RWPE1 (cell line): ENCODE measurements at regions not wholly inside any gene's neighbourhood (a gene's known extent, or its start where the extent isn't known, plus 50 kb on each side); places are given as distances from the start of the nearest gene placed in this dataset.

ENCODE experiments used
- CTCF ChIA-PET: fragments of 350-600 bp; sonication (Branson Sonifier 250); formaldehyde crosslinking; extraction: SDS; loops from one replicate; lab custom pipeline; 2021; lab: Yijun Ruan, JAX
- POLR2A ChIA-PET: fragments of 400-600 bp; formaldehyde crosslinking; extraction: SDS; loops from one replicate; lab custom pipeline; 2020; ENCODE audit warnings: antibody characterized with exemption; ENCODE audit not compliant: low non-redundant PET; lab: Yijun Ruan, JAX
- DNase-seq: peaks from one replicate; pipeline ENCODE4 v3.0.0; 2012; ENCODE audit warnings: low spot score
- H3K27ac ChIP-seq: fragments of 450-650 bp; 2 replicates; pipeline ENCODE4 v1.5.1; 2017
- TF ChIP-seq, protein P1 (sequence below): fragments of 450-650 bp; conservative IDR thresholded peaks from 2 replicates; pipeline ENCODE4 v1.5.1; 2017; ENCODE audit warnings: low read depth, mild to moderate bottlenecking

GRCh38 chr10:105993609-105994008 is 1170.9 kb downstream of the SORCS1 start:
- ChIA-PET POLR2A (no interaction called here), CTCF (no interaction called here)
- DNase-seq, result no peak
- H3K27ac ChIP-seq, result no peak overlapping the region
- TF ChIP-seq, protein P1, sequence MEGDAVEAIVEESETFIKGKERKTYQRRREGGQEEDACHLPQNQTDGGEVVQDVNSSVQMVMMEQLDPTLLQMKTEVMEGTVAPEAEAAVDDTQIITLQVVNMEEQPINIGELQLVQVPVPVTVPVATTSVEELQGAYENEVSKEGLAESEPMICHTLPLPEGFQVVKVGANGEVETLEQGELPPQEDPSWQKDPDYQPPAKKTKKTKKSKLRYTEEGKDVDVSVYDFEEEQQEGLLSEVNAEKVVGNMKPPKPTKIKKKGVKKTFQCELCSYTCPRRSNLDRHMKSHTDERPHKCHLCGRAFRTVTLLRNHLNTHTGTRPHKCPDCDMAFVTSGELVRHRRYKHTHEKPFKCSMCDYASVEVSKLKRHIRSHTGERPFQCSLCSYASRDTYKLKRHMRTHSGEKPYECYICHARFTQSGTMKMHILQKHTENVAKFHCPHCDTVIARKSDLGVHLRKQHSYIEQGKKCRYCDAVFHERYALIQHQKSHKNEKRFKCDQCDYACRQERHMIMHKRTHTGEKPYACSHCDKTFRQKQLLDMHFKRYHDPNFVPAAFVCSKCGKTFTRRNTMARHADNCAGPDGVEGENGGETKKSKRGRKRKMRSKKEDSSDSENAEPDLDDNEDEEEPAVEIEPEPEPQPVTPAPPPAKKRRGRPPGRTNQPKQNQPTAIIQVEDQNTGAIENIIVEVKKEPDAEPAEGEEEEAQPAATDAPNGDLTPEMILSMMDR, result no peak

DNA sequence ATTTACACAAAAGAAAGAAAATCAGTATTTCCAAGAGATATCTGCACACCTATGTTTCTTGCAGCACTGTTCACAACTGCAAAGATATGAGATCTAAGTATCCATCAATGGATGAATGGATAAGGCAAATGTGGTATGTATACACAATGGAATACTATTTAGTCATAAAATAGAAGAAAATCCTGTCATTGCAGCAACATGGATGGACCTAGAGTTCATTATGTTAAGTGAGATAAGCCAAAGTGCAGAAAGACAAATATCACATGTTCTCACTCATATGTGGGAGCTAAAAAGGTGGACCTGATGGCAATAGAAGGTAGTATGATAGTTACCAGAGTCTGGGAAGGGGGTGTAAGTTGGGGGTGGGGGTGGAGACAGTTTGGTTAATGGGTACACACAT is 1171.6 kb downstream of the SORCS1 start:
- no peak for DNase-seq
- ChIA-PET POLR2A (no interaction called here), CTCF (no interaction called here)
- H3K27ac ChIP-seq, result no peak overlapping the region
- TF ChIP-seq, protein P1, result no peak

- no peak for DNase-seq
- POLR2A ChIA-PET, result no interaction called here
These were observed 1174.0 kb downstream of the SORCS1 start for GRCh38 chr10:105990529-105990928.

DNA sequence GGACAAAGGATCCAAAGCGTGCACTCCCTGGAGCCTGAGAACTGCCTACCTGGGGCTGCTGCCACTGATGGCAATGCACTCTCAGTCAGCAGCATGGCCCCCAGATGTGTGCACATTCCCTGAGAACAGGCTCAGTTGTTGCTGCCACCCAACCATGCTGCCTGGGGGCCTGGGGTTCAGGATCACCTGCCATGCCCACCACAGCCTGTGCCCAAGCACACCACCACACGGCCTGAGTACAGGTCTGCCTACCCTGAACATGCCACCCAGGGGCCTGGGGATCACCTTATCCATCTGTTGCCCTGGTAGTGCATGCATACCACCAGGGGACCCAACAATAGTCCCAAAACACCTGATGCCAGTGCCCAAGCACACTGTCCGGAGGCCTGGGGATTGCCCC is 1174.5 kb downstream of the SORCS1 start:
- H3K27ac ChIP-seq, result no peak overlapping the region
- TF ChIP-seq, protein P1, result no peak
- ChIA-PET POLR2A (no interaction called here), CTCF (no interaction called here)
- DNase-seq, result no peak

More at GRCh38 chr10:105990529-105990928, 1174.0 kb downstream of the SORCS1 start:
- TF ChIP-seq, protein P1, result no peak
- CTCF ChIA-PET, result no interaction called here
- H3K27ac ChIP-seq, result no peak overlapping the region

DNA sequence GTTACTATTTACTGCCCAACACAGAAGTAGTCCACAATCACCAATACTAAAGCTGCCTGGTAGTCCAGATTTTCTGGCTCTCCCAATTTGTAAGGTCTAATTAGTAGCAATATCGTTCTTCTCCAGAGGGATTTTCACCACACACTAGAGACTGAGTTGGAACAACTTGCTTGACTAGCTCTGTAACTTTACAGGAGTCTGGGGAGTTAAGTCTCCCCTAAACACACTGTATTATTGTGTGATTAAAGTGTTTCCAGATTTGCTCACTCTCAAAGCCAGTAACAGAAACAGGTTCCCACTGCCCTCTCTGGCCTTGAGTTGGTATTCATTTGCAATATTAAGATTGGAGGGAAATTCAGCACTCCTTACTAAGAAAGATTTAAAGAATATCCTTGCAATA is 1175.7 kb downstream of the SORCS1 start:
- CTCF ChIA-PET, result no interaction called here
- TF ChIP-seq, protein P1, result no peak
- no peak for DNase-seq
- POLR2A ChIA-PET, result no interaction called here
- H3K27ac ChIP-seq, result no peak overlapping the region

GRCh38 chr10:105986912-105987635 is 1177.4 kb downstream of the SORCS1 start:
- CTCF ChIA-PET, result no interaction called here
- TF ChIP-seq, protein P1, result no peak
- POLR2A ChIA-PET, result no interaction called here

More at GRCh38 chr10:105986912-105987635, 1177.4 kb downstream of the SORCS1 start:
- DNase-seq, result no peak
- H3K27ac ChIP-seq, result no peak overlapping the region
